Right forelimb (tissue), 1 donor: ENCODE measurements at regions not wholly inside any gene's neighbourhood (a gene's known extent, or its start where the extent isn't known, plus 50 kb on each side); places are given as distances from the start of the nearest gene placed in this dataset.

Experiments
- DNase-seq: peaks from one replicate; pipeline ENCODE4 v3.0.0-alpha.2; 2018

DNA sequence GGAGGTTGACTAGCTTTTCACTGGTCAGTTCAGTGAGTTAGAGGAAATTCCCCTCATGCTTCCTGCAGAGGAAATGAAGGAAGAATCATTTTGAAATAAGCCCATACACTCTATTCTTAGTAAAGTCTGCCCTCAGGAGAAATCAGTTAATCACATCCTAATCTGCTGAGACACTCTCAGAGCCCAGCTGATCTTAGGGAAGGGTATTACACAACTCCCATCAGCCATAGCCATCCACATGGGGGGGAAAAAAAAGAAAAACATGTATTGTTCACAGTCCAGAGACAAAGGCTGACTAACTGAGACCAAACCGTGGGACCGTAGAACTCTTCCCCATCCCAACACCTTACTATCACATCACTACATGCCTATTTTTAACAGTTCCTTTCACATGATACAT lies 722.3 kb downstream of the CDH8 start:
- no peak for DNase-seq

DNA sequence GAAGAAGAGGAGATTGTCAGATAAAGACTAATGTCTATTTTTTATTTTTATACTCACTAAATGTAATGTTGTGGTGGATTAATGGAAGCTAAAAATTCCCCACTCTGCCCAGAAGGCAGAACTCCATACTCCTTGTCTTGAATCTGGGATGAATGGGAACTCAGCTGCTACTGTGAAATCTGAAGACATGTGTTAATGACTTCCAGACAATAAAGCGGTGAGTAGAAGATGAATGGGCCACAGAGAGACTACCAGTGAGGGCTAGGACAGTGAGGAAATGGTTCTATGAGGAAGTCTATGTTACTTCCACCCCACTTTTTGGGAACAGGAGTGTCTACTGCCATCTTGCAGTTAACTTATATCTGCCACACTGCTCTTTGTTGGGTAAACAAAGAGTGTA lies 726.9 kb downstream of the CDH8 start:
- no peak for DNase-seq

DNA sequence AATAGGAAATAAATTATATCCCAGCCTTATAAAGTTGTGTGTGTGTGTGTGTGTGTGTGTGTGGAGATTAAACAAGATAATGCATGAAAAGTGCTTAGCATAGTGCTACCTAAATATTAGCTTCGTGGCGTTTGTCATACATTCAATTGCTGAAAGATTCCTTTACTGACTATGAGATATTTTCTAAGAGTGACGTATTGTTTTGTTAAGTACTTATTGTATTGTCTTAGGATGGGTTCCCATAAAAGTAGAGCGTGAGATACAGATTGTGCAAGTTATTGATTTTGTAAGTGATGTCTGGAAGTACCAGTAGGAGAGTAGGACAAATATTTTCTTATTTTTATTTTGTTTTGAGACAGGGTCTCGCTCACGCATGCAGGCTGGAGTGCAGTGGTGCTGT lies 730.0 kb downstream of the CDH8 start:
- no peak for DNase-seq

DNA sequence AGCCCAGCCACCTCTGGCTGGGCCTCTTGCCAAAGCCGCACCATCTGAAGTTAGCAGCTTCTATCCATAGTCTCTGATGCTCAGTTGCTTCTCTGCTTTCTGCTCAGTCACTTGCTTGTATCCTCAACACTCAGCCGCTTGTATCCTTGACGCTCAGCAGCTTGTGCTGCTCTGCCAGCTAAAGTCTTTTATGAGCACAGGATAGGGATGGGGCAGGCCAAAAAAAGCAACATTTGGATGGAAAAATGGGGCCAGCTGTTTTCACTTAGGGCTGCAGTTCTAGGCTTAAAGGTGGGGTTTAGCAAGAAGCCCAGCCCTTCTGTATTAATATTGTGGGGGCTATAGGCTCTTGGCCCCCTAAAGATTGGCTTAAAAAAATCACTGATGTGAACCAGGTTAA lies 739.4 kb downstream of the CDH8 start:
- DNase-seq: peak; percentile 49

DNA sequence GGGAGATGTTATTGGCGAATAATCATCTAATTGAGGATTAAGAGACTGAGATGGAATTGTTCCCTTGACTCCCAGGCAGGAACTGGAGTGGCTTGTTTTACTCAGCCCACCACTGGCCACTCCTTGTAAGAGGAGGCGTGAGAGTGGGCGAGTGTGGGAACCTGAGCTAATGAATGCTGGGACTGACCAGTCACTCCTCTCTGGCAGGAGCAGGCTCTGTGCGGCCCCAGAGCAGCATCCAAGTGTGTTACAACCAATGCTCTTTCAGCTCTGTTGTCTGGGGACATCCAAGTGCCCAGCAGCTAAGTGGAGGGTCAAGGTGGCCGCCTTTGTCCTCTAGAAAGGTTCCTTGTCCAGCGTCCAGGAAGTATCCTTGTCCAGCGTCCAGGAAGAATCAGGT lies 739.9 kb downstream of the CDH8 start:
- no peak for DNase-seq

DNA sequence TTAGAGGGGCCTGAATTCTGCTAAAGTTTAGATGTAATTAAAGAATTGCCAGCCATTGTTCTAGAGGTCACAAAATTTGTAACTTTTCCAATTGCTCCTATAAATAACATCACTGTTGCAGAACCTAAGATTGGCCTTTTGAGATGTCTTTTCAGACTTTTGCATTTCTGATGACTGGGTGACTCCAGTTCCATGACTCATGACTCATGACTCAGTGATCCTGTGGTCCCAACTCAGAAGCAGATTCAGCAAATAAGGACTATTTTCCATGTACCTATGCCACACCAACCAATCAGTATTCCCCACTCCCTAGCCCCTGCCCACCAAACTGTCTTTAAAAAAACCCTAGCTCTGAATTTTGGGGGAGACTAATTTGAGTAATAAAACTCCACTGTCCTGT lies 740.9 kb downstream of the CDH8 start:
- no peak for DNase-seq

DNA sequence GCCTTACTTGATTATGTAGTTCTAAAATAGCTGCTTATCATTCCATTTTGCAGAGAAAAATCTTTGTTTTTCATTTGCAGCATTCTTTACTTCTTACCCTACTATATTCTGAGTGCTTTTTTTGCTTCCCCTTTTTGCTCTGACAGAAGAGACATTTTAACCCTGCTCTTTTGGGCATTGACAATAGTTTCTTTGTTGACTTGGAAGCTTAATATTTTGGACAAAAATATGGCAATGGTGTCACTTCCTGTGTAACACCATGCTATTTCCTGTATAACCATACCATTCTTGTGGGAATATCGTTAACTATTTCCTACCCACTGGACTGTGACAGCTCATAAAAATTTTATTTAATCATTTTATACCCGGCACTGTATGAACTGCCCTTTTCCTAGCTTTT lies 747.1 kb downstream of the CDH8 start:
- no peak for DNase-seq

DNA sequence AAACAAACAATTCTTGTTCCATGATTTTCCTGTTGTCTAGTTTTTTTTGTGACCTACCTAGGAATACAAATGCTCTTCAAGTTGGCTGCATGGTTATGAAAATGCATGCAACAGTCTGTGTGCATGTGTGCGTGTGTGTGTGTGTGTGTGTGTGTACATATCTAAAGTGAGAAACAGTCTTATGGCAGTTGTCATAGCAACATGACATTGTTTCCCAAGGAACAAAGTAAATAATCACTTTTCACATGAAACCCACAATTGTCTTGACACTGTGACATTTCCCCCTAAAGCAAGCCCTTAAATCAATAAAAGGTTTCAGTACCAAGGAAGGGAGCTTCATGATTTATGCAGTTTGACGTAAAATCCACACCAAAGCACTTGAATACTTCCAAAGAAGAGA lies 758.4 kb downstream of the CDH8 start:
- DNase-seq: no peak

DNA sequence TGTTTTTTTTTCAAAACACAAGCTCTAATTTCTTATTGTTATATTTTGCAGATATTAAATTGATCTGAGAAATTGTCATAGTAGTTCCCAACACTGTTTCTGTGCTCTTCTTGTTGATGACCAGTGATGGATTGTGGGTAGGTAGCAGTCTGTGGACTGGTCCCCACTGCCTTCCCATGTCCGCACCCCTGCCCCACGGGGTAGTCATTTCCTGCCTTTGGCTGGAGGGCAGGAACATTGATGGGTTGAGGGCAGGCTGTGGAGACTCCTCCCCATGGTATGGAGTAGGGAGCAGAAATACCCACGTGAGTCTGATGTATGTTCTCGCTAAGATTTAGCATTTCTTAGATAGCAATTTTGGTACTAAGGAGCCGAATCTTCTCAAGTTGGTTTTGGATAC lies 762.0 kb downstream of the CDH8 start:
- DNase-seq: no peak

DNA sequence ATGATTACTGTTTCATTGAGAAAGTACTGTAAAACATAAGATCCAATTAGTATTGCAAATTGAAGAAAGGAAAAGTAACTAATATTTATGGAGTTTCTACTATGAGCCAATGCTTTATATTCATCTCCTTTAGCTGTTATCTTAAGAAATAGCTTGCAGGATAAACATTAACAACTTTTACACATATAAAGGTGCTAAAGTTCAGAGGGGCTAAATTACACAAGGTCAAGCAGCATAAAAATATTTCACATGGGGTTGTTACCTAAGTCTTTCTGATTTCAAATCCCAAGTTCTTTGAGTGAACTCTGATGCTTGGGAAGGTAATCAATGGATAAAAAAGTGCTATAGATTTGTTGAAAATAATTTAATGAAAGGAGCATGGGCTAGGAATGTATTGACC lies 765.5 kb downstream of the CDH8 start:
- DNase-seq: no peak

DNA sequence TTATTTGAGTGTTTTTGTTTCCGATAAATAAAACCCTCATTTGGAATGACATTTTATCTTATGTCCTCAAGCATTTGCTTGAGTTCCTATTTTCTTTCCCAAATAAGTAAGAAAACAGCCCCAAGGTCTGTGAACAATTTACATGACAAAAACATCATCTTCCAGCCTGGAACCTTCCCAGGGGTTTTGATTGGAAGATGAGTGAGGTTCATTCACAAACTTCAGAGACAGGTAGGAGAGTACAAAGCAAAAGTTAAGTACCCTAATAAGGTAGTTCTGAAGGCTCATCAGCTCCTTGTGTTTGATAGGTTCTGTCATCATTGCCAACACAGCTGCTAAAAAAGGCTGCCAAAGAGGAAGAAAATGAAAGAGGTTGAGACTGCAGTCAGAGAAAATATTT lies 772.8 kb downstream of the CDH8 start:
- DNase-seq: no peak

DNA sequence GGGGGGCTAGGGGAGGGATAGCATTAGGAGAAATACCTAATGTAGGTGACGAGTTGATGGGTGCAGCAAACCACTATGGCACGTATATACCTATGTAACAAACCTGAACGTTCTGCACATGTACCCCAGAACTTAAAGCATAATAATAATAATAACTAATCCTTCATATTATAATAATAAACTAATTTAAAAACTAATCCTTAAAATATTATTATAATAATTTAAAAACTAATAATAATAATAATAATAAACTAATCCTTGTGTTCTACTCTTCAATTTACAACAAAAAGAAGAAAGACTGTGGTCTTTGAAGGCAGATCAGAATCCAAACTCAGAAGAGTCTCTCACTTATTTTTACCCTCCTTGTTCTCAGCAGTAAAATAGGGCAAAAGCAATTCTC lies 774.9 kb downstream of the CDH8 start:
- DNase-seq: no peak

DNA sequence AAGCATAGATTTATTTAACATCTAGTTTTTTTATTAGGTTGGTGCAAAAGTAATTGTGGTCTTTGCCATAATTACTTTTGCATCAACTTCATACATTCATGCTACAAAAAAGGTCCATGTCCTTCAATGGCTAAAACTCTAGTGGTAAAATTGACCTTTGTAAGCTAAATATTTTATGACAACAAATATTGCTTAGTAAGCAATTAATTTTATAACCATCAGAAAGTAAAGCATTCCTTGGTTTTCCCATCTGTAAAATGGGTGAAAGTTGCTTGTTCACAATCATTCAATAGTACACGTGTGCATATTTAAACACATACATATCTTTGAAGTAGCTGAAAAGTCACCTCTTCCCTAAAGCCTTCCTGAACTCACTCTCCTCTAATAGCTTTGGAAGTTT lies 789.6 kb downstream of the CDH8 start:
- DNase-seq: no peak

DNA sequence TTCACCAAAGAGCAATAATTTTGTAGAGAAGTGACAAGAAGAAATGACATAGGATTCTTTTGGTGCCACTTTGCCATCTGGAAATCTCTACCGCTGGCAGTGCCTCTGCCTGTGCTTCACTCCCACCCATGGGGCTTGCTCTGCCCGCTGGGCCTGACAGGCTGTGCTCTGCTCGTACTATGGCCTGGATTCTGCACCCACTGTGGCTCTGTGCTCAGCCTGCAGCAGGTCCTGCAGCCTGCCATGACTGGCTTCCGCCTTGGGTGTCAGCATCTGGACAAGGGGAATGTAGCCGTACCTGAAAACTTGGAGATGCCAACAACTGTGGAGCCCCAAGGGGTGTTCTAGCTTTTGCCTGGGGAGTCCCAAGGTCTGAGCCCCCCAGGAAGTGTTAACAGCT lies 792.3 kb downstream of the CDH8 start:
- no peak for DNase-seq

DNA sequence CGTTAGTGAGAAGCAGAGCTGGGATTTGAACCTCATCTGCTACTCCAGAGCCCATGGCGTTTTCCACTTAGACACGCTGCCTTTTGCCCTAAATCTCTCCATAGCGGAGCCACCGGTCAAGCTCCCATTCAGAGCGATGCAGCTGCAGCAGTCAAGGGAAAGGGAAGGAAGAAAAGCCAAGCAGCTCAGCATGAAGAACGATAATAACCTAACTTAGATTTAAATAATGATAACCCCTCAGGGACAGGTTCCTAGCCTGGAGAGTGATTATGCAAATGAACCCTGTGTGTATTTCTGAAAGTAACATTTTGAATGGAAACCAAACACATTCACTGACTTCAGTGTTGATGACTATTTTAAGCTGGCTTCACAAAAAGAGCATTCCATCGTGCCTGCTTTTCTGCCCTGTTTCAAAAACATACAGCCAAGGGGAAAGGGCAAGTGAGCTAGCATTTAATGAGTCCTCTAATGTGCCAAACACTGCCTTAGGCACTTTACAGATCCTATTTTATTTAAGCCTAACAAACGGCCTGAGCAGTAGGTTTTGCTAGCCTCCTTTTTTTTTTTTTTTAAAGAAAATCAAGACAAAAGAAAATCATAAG lies 798.3 kb downstream of the CDH8 start:
- DNase-seq: no peak

DNA sequence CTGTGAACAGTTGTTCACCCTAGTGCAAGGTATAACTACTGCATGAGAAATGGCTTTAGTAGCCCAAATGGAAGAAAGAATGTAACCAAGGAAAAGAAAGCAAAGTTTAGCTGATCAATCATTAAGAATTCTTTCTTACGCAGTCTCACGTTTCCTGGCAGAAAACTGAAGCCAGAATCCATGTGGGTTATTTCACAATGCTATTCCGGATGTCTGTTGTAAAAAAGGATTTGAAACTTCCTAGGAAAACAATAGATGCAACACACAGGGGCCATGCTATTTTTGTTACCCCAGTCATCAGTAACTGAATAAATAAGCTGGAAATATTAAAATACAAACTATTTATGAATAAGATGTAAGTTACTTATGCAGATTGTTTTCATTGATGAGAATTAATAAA lies 802.5 kb downstream of the CDH8 start:
- no peak for DNase-seq

DNA sequence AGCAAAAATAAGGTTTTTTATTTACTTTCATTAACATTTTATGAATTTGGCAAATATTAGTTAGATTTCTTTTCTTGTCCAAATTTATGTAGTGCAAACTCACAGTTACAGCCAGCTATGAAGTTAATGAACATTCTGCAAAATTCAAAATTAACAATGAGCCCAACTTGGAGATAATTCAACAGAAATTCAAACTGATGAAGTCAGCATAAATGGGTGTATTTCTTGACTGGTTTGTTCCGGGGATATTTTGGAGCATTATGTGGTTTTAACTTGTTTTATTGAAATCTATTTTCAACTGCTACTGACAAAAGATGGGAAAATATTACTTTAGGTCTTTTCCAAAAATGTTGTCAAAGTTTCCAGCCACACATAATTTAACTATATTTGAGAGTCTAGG lies 807.9 kb downstream of the CDH8 start:
- DNase-seq: no peak

DNA sequence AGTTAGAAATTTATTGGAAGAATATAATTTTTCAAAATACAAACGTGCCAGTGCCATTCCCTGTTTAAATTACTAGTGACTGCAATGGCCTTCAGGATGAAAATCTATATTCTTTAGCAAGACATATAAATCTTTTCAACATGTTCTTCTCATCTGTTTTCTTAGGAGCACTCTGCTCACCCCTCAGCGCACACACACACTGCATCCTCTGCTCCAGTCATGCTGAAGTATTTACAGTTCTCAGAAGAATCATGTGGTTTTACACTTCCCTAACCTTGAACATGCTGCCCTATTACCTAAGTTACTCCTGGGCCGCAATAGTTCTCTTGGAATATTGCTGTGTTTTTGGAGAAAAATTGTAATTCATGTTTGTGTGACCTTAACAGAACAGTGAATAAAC lies 820.6 kb downstream of the CDH8 start:
- DNase-seq: no peak

DNA sequence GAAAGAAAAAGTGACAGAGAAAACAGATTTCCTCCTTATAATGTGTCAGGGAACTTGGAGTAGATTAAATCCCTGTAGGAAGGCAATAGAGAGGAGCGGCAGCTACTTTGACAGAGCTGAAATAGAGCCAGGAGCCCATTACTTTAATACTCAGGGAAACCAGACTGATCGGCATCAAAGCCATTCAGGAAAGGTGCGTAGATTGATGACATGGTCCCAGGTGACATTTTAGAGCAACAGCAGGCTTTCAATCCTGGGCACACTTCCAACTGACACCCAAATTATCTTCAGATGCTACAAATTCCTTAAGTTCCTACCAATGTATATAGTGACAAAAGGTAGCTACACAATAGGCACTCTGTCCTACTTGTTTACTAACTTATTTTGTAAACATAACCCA lies 821.5 kb downstream of the CDH8 start:
- DNase-seq: no peak

DNA sequence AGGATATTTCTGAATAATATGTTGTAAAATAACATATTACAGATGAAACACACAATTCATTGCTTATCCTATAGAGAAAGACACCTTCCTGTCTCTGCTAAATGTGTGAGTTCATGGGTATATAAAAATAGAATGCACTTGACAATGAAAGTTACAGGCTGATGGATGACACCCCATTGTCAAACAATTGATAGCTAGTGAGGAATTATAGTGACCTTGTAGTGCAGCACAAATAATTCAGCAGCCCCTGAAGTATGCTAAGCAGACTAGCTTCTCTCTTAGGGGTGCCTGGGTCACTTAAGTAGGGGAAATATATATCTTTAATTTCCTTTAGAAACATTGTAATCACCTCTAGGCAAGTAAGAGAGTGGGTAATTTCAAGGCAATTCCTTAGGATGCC lies 826.2 kb downstream of the CDH8 start:
- no peak for DNase-seq

DNA sequence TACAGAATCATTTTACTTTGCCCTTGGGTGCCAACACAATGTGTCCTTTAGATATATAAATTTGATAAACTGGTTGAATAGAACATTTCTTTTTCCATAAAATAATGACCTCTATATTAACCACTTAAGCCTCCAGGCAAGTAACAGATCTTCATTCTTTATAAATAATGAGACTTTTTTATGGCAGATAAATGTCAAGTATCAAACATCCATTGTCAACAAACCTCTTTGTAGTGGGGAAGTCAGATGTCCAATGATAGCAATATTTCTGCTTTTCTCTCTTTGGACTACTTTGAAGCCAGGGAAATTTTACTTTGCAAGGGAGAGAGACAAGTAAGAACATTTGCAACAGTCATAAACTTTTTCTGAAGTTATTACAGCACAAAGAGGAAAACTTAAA lies 841.2 kb downstream of the CDH8 start:
- no peak for DNase-seq

DNA sequence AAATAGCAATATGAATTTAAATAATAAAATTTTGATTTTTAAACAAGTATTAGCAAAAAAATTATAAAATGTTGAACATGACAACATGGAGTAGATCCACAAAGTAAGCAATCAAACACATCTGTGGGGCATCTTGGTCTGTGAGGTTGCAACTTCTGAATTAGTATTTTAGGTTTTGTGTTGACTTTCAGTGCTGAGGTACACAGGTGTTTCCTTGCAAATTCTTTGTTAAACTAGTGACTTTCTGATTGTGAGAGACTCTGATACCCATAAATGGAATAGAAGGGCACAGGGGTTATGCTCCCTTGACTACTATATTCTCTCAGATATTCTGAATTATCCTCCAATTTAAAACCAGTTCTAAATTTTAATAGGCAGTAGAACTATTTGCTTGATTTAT lies 841.7 kb downstream of the CDH8 start:
- no peak for DNase-seq

DNA sequence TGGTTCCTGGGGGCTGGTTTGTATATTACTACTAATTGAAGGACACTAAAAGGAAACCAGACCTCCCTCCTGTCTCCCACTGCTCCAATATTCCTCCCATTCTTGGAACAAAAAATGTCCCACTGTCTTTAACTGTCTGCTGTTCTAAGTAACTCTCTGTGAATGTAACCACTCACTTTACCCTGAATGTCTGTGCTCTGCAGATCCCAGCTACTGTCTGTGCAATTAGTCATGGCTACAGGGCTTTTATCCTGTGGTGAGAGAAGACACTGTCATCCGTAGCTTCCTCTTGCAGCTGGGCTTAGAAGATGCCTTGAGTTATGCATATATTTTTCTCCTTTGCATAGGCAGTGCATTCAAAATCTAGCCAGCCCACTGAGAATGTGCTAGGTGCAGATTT lies 853.8 kb downstream of the CDH8 start:
- DNase-seq: no peak

DNA sequence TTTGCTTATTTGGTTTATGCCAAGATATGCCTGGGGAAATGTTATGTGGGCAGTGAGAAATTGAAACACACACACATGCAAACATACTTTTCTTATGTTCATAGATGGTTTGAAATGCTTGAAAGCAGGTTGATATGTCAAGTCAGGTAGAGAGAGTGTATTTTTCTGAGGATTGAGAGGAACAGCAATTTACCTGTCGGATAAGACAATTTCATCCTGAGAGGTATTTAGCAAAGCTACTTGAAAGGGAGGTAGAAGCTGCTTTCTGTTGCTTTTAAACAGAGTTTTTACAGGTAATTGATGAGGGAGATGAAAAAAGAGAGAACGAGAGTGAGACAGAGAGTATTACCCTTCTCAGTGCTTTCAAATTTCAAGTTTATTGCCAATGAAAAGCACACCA lies 854.3 kb downstream of the CDH8 start:
- no peak for DNase-seq

DNA sequence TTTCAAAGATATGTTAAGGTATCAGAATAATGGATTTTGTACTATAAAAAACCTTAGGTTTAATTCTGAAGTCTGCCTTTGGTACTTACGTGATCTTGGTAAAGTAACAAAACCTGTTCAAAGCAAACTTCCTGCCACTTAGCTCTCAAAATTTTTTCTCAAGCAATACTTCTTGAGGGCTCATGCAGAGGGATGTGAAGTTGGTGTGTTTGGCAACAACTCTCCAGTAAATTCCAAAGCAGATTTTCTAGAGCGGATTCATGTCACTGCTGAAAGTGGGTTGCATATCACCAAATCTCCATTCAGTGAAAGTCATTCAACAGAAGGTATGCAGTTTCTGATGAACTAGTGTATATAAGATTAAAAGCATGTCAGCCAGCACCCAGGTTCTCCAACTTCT lies 856.7 kb downstream of the CDH8 start:
- DNase-seq: no peak

DNA sequence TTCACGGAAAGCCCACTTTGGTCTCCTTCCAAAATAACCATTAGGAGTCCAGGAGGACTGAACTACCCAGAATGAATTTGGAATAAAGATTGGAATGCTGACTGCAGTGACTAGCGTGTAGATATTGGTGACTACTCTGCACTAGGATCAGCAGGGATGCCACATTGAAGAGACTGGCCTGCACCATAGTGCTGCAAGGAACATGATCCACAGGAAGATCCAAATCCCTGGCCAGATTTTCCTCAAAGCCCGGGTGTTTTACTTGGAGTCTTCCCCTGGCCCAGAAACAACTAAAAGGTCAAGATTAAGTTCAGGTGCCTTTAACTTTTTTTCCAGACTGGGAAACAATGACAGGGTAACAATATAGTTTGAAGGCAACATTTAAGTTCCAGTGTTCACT lies 870.4 kb downstream of the CDH8 start:
- no peak for DNase-seq
